ENCODE measurements at regions not wholly inside any gene's neighbourhood (a gene's known extent, or its start where the extent isn't known, plus 50 kb on each side); places are given as distances from the start of the nearest gene placed in this dataset.
"Not testable (repeated sequence)": the region's sequence is repeated elsewhere in the genome, so short reads cannot be mapped to it uniquely, and the experiment has no call there.

DNA sequence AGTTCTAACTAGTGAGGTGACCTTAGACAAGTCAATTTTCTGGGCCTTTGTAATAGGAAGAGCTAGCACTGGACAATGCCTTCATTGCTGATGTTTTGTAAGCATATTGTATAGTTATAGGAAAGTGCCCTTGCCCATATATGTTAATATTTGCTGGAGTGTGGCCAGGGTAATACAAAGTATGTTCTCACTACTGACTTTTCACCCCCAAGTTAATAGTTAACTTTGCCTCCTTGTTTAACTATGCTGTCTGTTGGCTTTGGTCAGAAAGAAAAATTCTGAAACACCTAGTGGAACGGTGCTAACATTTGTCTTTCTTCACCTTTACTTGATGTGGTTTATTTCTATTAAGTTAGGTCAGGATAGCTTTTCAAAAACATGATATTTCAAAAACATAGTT, 287.4 kb upstream of the CTNNB1 start:
- DNase-seq = no peak

DNA sequence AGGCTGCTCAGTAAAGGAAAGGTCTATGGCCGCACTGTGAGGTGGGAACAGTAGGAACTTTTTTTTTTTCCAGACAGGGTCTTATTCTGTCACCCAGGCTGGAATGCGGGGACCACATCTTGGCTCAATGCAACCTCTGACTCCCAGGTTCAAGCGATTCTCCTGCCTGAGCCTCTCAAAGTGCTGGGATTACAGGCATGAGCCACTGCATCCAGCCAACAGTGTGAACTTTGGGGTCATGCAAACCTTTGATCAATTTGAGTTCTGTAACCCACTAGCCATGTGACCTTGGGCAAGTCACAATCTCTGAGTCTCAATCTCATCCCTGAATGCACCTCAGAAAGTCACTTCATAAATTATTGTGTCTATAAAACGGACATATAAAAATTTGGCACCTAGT, 286.8 kb upstream of the CTNNB1 start:
- DNase-seq = no peak

DNA sequence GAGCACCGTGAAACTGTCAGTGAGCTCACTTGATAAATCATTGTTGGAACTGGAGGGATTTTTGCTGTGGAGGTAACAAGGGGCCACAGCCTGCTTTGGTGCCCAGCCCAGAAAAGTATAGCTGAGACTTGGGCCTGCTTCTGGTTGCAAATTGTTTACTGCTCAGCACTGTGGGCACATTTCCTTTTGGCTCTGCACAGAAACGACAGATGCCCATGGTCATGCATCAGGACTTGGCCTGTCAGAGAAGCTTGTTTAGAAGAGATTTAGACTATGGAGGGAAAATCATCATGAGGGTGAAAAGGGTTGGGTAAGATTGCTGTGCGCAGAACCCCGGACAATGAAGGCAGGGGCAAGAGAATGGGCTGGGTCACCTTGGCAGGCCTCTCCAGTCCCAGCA, 286.1 kb upstream of the CTNNB1 start:
- no peak for DNase-seq

DNA sequence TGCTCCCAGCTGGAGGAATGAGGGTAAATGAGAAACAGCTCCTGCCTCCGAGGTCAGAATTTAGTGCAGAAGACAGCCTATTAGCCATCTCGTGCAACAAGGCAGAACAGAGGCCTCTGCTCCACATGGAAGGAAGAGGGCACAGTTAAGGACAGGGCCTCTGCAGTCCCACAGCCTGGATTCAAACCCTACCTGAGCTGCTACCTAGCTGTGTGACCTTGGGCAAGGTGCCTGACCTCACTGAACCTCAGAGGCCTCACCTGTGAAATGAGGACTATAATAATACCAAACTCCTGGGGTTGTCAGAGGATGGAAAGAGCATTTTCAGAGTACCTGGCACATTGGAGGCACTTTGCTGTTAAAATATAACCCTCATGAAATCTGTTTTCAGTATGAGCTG, 285.7 kb upstream of the CTNNB1 start:
- DNase-seq = no peak

DNA sequence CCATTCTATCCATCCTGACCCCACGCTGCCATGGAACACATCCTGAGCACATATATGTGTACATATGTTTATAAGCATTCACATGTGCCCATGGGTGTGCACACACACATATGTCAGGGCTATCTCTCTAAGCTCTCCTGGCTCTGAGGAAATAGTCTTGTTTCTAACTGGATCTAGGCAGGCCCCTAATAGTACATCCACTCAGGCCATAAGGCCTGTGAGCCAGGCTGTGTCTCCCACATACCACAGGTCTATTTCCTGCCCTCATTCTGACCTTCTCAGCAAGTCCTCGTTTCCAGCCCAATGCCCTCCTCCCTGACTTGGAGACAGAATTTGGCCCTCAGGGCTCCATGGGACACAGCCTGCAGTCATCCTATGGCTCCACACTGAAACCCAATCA, 284.8 kb upstream of the CTNNB1 start:
- DNase-seq = no peak

DNA sequence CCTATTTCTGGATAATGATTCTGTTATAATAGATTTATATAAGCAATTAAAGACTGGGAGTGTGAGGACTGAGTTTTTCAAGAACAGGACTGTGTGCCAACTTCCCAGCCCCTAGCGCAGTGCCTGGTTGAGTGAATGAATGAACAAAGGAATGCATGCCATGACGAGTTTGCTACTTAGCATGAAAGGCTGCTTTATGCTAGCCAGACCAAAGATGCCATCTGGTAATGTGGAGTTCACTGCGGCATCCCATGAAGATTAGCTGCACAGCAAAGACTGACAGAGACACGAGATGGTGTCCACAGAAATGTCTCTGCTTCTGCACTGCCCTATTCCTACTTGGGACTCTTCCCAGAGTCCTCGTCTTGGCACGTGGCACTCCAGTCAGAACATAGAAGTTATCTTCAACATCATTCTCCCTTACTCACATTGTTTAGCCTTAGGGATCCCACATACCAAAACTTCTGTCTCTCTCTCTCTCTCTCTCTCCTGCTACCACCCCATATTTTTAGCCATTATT, 283.9 kb upstream of the CTNNB1 start:
- no peak for DNase-seq

DNA sequence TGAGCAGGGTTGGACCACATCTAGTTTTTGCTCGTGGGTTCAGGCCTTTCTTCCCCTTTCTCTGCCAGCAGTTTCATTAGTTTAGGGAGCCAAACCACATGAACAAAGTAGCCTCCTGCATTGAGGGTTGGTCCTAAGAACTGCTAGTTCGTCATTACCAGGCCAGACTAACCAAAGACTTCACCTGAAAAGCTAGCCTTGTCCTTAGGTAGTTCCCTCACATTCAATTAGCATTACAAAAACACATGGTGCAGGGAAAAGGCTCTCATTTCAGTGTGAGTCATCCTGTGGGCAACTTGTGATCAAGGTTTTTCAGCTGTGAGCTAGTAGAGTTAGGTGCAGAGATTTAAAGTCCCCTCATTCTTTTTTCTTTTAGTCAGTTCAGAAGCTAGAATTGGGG, 279.3 kb upstream of the CTNNB1 start:
- peak; percentile 6 for DNase-seq

DNA sequence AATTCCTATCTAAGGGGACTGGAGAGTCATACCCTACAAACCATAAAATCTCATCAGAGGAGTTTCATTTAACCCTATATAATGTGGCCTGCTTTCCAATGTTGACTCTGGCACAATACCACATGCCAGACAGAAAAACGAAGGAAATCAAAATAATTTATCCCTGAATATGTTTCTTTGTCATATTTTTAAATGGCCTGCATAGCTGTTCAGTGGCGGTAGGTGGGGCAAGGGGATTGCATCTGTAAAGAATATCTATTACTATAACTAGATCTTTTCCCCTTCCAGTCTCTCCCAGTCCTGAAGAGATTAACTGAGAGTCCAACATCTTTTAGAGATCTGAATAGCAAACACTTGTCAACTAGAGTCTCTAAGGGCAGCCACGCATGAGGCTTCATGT, 278.1 kb upstream of the CTNNB1 start:
- no peak for DNase-seq

- peak; percentile 11 for DNase-seq
Observed at GRCh38 chr3:40923143-40923542, 276.2 kb upstream of the CTNNB1 start.

DNA sequence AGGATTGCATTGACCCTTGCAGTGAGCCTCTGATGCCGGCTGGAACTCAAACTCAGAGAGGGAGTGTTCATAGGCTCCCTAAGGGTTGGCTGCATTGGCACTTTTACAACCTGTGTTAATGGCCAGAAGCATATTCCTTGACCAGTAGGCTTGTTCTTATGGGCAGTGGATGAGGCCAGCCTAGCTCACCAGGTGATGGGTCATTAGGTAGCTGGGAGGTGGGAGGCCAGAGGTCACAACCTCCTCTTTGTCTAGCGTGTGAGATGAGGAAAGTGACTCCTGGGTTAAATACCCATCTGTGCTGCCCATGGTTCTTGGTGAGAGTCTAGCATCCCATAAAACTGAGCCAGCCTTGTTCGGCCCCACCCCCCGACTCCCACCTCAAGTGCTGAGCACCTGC, 275.7 kb upstream of the CTNNB1 start:
- no peak for DNase-seq

- no peak for DNase-seq
Observed at GRCh38 chr3:40924559-40925141, 274.7 kb upstream of the CTNNB1 start.

DNA sequence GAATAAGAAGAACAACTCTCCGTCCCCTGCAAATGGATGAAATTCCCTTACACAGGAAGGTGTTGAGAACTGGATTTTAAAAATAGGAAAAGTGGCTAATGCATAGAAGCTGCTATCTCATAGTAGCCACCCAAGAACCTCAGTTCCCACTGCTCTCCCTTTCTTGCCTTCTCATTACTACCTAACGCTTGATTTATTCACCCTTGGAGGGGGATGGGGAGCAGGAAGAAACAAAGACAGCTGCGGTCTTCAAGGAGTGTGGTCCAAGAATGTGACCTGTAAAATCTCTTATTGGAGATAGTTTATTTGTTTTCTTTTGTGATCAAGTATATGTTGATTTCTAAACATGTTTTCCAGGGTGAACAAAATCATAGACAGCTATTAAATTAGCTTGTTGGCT, 274.1 kb upstream of the CTNNB1 start:
- DNase-seq = no peak

DNA sequence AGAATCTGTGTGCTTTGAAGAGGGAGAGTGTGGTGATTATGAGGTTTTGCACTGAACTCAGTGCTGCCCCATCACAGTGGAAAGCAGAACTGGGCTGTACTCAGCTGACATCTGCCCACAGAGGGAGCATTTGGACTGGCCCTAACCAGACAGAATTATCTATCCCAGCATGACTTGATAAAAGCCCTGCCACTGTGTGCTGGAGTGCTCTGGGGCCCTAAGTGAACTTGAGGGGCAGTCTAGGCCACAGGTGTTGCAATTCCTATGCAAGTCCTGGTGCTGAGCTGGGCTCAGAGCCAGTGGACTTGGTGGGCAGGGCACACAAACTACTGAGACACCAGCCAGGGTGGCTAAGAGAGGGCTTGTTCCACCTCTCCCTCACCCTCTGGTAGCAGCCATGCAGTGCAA, 269.2 kb upstream of the CTNNB1 start:
- DNase-seq = peak; percentile 77

GRCh38 chr3:40930756-40931155, 268.5 kb upstream of the CTNNB1 start:
- no peak for DNase-seq

GRCh38 chr3:40938591-40938990, 260.7 kb upstream of the CTNNB1 start:
- no peak for DNase-seq

GRCh38 chr3:40939030-40939740, 260.1 kb upstream of the CTNNB1 start:
- DNase-seq = no peak

GRCh38 chr3:40939741-40940130, 259.6 kb upstream of the CTNNB1 start:
- no peak for DNase-seq

DNA sequence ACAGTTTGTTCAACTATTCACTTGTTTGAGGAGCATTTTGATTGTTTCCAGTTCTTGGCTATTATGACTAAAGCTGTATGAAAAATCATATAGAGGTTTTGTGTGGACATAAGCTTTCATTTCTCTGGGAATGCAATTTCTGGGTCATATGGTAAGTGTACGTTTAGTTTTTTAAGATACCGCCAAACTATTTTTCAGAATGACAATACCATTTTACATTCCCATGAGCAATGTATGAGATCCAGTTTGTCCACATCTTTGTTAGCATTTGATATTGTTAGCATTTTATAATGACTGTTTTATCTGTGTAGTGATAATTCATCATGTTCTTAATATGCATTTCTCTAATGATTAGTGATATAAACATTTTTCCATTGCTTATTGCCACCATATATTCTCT, 258.7 kb upstream of the CTNNB1 start:
- DNase-seq = no peak

DNA sequence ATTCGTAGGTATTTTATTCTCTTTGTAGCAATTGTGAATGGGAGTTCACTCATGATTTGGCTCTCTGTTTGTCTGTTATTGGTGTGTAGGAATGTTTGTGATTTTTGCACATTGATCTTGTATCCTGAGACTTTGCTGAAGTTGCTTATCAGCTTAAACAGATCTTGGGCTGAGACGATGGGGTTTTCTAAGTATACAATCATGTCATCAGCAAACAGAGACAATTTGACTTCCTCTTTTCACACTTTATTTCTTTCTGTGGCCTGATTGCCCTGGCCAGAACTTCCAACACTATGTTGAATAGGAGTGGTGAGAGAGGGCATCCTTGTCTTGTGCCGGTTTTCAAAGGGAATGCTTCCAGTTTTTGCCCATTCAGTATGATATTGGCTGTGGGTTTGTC, 252.3 kb upstream of the CTNNB1 start:
- peak; percentile 65 for DNase-seq

- DNase-seq = not testable (repeated sequence)
Observed at GRCh38 chr3:40949347-40949746, 250.0 kb upstream of the CTNNB1 start.

GRCh38 chr3:40951636-40952035, 247.7 kb upstream of the CTNNB1 start:
- no peak for DNase-seq

GRCh38 chr3:40961104-40961857, 238.0 kb upstream of the CTNNB1 start:
- DNase-seq = peak; percentile 28

DNA sequence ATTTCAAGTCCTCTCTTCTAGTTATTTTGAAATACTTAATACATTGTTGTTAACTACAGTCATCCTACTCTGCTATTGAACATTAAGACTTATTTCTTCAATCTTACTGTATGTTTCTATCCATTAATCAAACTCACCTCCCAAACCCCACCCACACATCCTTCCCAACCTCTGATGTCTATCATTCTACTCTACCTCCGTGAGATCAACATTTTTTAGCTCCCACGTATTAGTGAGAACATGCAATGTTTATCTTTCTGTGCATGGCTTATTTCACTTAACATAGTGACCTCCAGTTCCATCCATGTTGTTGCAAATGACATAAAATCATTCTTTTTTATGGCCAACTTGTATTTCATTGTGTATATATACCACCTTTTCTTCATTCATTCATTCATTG, 236.6 kb upstream of the CTNNB1 start:
- no peak for DNase-seq

DNA sequence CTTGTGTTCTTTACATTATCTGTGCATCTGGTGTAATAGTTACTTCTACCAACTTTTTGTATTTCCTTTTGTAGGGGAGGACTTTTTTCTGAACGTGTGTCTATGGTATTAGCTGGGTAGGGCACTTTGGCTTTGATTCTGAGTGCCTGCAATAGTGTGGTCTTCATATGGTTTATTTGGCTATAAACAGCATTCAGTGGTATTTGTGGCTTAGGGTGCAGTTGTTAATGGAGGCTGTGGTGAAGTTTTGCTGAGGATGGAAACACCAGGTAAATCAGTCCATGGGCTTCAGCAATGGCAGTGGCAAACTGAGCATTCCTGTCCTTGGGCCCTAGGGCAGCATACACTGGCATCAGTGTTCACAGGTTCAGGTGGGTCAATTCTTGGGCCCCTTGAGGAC, 230.6 kb upstream of the CTNNB1 start:
- DNase-seq = no peak

Measured in hematopoietic multipotent progenitor cell treated with erythropoietin and hydrocortisone succinate and interleukin-3 and kit ligand, for 4 days (in vitro differentiated cells).